T follicular helper cell (primary cell): ENCODE measurements at regions not wholly inside any gene's neighbourhood (a gene's known extent, or its start where the extent isn't known, plus 50 kb on each side); places are given as distances from the start of the nearest gene placed in this dataset.
"Not testable (repeated sequence)": the region's sequence is repeated elsewhere in the genome, so short reads cannot be mapped to it uniquely, and the experiment has no call there.

Experiments used
- DNase-seq: peaks from one replicate; pipeline ENCODE4 v3.0.0-alpha.2; 2020; ENCODE audit warnings: low read depth

DNA sequence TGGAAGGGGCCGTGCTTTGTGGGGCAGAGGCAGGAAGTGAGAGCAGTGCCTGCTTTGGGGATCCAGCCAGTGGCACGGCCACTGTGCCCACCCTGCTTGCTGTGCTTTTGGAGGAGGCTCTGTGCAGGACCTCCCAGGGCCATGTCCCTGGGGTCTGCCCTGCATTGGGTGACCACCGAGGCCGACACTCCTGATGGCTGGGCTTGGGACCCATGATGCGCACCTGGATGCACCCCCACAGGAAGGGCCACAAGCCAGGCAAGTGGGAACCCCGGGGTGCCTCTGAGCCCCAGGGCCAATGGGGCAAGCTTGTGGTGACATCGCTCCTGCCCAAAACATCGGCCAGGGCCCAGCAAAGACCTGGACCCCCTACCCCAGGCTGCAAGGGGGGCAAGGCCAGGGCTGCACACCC lies 738.6 kb upstream of the GJE1 start:
- DNase-seq: no peak

DNA sequence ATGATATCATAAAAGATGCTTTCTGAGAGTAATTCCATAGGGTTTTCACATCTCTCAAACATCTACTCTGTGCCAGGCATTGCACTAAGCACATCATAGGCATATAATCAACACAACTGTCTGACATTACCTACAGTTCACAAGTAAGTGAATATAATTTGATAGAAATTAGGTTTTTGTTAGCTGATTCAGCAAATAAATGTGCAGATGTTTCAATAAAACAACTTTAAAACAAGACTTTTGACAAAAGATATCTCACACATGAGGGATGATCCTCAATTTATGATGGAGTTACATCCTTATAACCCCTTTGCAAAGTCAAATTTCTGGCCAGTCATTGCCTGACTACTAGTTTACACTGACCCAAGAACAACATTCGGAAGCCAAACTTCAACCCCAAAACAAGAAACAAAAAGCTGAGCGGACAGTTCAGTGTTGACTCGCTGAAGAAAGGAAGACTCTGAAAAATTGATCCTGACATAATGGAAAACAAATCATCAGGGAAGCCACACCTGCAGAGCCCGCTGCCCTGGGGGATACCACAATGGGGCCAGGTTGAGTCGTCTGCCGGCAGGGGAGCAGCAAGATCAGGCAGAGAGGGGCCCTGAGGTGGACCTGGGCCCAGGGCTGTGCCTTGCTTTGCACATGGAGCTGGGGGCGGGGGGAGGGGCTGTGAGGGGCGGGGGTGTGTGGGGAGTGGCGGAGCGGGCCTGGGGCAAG lies 739.2 kb upstream of the GJE1 start:
- DNase-seq: no peak

DNA sequence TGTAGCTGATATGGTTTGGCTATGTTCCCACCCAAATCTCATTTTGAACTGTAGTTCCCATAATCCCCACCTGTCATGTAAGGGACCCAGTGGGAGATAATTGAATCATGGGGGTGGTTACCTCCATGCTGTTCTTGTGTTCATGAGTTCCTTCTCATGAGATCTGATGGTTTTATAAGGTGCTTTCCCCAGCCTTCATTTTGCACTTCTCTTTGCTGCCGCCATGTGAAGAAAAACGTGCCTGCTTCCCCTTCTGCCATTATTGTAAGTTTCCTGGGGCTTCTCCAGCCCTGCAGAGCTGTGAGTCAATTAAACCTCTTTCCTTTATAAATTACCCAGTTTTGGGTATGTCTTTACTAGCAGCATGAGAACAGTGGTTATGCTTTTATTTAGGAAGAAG lies 741.6 kb upstream of the GJE1 start:
- DNase-seq: not testable (repeated sequence)

DNA sequence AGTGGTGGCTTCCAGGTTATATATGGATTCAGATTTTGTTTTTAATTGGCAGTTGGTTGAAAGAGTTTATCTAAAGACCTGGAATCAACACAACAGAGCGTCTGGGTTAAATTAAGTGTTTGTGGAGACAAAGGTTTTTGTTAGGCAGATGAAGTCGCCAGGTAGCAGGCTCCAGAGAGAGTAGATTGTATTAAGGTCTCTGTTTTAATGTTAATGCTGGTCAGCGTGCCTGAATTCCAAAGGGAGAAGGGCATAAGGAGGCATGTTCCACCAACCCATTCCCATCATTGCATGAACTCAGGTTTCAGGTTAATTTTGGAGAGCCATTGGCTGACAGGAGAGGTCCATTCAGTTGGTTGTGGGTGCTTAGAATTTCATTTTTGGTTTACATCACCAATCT lies 744.1 kb upstream of the GJE1 start:
- no peak for DNase-seq

DNA sequence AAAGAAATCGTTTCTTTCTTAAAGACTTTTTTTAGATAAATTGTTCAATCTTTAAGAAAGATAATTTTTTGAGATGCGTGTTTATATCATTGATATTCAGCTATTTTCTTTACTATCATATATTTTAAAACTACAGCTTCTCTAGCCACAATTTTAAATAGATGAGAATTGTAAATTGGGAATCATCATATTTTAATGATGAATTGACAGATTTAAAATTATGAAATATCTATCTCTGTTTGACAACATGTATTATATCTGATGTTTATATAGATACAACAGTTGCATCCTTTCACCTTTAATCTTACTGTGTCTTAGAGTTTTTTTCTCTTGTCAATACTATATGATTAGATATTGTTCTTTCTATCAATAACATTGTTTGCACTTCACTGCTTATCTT lies 762.3 kb upstream of the GJE1 start:
- DNase-seq: no peak

DNA sequence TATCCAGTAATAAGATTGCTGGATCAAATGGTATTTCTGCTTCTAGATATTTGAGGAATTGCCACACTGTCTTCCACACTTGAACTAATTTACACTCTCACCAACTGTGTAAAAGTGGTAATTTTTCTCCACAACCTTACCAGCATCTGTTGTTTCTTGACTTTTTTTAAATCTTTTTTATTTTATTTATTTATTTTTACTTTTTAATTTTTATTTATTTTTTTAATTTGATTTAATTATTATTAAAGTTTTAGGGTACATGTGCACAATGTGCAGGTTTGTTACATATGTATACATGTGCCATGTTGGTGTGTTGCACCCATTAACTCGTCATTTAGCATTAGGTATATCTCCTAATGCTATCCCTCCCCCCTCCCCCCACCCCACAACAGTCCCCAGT lies 765.9 kb upstream of the GJE1 start:
- not testable (repeated sequence) for DNase-seq

DNA sequence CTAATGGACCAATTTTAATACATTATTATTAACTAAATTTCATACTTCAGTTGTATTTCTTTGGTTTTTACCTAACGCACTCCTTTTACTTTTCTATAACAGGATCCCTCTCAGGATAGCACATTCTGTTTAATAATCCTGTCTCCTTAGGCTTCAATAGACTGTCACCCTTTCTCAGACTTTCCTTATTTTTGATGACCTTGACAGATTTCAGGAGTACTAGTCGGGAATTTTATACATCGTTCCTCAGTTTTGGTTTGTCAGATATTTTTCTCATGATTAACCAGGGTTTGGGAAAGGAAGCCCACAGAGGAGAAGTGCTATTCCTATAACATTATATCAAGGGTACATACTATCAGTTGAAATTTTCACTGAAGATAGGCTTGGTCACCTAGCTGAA lies 768.0 kb upstream of the GJE1 start:
- no peak for DNase-seq

DNA sequence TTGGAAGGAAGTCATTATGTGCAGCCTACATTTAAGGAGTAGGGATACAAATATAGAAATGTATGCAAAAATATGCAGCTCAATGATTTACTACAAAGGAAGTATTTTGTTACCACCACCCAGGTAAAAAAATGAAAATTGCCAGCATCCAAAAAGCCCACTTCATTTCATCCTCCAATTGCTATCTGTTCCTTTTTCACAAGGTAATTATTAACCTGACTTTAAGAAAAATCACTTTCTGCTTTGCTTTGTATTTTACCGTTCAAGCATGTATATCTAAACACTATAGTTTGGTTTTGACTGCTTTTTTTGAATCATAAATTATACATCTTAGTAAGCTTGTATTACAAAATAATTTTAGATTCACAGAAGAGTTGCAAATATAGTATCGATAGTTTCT lies 768.5 kb upstream of the GJE1 start:
- no peak for DNase-seq

DNA sequence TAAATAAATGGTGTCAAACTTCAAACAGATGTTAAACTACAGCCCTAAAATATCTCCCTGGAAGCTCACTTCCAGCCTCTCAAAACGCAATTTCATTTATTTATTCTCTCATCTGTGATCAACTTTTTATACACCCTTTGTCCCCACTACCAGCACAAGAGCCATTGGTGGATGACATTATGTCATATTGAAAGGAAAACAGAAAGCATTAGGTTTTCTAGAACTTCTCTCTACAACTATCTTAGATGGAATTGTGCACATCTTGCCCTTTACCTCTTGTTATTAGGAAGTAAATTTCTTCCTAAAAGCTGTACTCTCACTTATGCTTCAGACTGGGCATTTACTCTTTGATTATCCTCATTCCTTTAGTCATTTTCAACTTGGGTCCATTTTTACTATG lies 771.2 kb upstream of the GJE1 start:
- DNase-seq: no peak

DNA sequence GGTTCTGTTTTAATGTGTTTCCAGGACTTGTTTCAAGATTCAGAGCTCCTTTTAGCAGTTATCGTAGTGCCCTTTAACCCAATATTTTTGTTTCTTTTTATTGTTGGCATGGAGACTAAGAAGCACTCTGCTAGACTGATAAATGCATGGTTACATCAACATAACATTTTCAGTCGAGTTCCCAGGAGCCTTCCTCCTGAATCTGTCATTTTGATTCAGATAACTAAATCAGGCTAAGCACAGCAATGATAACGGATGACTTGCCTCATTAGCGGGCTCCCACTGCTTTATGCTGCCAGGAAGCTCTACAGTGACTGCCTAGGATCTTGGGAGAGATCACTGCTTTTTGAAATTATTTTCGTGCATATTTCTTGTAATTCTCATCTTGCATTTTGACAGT lies 772.8 kb upstream of the GJE1 start:
- no peak for DNase-seq

DNA sequence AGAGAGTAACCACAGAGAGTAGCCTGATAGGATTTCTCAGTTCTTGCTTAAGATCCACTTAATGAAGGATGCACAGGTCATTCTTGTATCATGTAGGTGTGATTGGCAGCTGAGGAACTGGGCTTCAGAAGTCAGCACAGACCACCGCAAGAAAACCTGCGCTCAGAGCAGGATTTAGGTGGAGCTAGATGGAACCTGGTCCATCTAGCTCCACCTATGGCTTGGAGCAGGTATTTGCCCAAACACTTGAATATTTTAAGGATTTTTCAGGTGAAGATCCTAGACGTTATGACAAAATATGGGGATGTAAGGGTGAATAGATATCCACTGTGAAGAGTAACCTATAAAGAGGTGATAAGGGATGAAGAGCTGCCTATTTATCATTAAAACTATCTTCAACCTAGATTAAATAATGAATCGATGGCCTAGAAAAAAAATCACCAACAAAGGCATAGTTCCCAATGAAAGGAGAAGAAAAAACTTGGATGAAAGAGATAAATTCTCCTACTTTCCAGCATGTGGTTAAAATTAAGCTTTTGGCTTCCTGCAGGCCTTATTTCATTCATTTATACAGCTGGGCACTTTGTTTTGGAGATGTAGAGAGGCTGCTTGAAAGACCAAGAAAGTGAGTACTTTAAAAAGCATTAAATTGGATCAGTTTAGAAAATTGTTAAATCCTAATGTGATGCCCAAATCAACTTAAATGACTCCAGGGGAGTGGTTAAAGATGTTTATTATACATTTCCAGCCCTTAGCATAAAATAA lies 778.4 kb upstream of the GJE1 start:
- DNase-seq: no peak

DNA sequence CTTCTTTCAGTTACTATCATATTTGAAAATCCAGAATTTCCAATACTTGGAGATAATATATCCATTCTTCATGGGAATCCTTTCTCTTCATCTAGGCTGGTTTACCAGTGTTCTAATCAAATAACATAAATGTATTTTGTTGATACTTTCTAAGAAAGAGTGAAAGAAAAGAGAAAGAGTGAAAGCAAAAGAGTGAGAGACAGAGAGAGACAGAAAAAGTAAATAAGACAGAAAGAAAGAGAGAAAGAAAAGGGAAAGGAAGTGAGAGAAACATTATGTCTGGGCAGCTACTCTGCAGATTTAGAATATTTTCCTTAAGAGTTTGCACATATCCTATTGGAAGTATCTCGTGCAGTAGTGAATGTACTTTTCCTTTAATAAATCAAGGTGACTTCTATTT lies 781.0 kb upstream of the GJE1 start:
- DNase-seq: no peak

DNA sequence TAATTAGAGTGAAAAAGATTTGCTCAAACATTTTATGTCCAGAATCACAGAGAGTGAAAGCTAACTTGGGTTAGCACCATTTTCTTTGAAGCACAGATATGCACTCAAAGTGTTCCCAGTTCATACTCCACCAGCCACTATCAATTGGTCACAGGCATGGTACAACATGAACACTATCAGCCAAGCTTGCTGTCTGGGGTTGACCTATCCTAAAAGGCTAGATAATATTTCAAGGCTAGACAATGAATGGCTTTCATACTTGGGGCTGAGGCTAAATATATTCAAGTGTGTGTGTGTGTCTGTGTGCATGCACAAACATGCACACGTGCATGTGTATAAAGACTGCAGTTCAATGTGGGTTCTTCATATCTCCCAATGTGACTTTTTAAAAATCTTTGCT lies 783.0 kb upstream of the GJE1 start:
- DNase-seq: no peak

DNA sequence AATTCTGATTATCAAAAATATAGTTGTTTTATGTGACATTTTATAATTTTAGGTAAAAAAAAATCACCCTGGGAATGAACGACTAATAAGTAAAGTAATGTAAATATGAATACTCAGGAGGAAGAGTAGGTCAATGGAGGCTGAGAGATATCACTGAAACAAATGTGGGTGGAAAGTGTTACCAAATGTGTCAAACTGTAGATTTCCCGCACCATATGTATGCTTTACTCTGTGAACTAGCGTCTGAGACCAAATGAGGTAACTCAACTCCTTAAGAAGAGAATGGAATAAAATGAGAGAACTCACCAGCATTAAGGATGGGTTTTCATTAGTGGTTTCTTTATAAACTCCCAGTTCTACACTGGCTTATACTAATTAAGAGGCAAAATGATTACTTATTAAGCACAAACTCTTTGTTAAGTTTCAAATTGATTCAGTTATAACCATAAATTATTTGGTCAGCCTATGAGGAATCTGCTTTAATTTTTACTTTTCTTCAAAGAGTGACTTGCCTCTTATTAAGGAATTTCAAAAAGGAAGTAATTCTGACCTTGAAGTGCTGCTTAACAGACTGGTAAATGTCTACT lies 784.7 kb upstream of the GJE1 start:
- DNase-seq: no peak

DNA sequence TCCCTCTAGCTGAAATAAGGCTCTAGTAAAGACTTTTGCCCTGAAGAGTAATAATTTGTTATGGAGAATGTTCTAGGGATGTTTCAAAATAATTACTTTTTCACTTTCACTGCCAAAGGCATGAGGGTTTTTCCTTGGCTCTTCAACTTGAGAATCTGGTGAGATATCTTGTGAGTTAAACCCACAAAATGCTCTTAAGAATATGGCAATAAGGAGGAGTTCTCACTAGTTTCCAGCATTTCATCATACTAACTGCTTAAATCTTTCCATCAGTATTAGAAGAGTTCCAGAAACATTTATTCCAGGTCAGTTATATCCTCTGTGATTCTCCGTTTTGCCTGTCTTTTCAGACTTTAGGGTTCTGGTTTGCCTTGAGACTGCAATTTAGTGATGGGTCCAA lies 785.6 kb upstream of the GJE1 start:
- no peak for DNase-seq

DNA sequence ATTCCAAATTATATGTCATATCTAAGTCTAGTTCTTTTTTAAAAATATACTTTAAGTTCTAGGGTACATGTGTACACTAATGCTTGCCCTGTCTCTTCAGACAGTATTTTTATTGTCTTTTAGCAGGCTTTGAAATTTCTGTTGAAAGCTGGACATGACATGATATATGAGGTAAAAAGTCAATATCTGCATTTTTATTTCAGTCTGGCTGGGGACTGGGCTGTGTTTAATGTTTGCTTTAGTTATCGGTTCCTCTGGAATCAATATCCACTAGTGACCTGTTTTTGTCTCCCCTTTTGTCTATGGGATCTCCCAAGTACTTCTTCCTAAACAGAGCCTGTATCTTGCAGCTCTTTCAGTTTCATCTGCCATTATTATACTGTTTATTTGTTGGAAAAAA lies 786.2 kb upstream of the GJE1 start:
- DNase-seq: no peak

DNA sequence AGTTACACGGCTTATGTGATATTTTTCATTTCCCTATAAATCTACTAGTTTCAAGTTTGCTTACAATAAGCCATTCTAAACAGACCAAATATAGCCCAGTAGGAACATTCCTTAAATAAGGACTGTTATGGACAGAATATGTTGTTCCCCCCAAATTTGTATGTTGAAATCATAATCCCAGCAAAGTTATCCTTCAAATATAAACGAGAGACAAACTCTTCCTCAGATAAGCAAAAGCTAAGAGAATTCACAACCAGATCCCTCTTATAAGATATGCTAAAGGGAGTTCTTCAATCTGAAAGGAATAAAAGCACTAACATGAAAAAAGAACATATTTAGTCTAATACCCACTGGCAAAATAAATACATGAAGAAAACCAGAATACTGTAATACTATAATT lies 795.5 kb upstream of the GJE1 start:
- no peak for DNase-seq

DNA sequence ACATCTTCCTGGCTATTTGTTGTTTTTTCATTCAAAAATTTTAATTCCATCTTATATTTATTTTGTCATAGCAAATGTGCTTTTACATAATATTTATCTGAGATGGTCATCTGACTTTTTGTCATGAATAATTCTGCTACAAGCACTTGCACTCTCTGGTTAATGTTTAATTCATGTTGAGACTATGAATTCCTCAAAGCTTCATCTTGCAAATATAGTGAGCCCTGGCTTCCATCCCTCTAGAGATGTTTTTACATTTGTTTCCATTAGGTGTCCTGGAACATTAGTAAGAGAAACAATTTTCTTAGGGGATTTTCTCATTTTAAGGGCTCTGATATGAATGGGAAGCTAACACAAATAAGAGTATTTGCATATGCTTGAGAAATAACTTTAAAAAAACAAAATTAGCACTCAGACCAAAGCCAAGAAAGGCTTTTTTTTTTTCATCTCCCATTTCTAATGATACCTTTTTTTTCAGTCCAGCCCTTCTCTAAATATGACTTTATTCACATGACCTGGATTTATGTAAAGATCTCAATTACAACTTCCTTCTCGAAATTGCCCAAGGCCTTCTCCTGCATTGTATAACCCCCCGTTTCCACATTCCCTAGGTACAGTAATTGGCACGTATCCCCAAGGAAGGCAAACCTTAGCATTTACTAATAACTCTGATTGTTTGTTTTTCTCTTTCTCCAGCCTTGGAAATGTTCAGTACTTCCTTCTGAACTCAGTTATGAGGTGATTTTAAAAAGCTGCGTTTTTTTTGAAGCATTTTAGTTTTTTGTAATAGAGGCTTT lies 797.0 kb upstream of the GJE1 start:
- DNase-seq: no peak

DNA sequence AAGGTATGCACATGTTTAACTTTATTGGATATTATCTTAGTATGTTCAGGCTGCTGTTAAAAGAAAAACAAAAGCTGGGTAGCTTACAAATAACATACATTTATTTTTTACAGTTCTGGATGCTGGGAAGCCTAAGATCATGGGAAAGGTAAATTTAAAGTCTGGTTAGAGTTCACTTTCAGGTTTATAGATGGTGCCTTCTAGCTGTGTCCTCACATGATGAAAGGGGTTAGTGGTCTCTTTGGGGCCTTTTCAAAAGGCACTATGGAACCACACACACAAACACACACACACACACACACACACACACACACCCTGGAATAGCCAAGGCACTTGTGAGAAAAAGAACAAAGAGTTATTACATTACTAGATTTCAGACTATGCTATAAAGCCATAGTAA lies 805.8 kb upstream of the GJE1 start:
- DNase-seq: no peak

DNA sequence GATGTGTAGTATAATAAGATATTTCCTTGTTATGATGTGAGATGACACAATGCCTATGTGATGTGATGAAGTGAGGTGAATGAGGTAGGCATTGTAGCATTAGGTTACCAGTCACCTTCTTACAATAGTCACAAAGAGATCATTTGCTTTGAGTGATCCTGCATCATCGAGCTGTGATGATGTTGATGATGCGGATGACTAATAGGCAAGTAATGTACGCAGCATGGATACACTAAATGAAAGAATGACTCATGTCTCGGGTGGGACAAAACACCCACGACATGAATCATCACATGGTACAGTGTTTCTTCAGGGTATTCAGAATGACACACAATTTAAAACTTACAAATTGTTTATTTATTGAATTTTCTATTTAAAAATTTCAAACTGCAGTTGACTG lies 806.3 kb upstream of the GJE1 start:
- DNase-seq: peak; percentile 37

DNA sequence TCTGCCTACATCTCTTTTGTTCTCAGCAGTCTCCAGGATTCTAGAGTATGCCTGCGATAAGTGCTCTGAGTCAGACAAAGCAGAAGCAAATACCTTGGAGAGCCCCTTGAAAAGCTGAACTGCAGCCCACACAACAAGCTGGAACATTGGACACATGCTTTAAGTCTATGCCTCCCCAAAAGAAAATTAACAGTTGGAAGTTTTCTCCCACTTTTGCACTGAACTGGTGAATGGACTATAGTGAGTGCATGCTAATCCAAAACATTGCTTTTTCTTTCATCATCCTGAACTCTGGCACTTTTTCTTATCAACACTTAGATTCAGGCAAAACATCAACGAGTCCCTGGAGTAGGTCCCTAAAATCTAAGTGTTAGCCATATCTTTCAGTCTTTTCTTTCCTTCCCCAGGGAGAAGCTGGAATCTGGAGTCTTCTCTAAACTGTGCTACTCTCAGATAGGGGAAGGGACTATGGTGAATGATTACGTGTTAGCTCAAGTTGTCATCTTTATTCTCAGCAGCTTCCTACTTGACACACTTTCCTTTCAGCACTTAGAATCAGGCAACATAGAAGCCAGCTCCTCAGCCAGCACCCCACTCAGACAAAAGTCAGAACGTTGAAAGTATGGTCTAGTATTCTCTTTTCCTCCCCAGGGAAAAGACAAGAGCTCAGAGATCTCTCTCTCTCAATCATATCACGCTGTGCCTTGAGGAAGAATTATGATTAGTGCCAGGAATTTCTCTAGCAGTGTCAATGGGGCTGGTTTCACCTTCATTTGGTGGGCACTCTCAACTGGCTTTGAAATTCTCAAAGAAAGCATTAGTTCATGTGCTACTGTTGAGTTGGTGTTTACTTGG lies 811.0 kb upstream of the GJE1 start:
- DNase-seq: no peak

DNA sequence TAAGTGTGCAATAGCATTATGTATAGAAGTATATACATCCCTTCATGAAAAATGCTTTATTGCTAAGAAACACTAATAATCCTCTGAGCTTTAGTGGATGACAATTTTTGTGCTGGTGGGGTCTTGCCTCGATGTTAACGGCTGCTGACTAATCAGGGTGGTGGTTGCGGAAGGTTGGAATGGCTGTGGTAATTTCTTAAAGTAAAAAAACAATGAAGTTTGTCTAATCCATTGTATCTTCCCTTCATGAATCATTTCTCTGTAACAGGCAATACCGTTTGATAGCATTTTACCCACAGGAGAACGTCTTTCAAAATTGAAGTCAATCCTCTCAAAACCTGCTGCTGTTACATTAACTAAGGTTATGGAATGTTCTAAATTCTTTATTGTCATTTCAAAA lies 816.5 kb upstream of the GJE1 start:
- no peak for DNase-seq
